Activated CD4-positive, alpha-beta T cell treated with anti-CD3 and anti-CD28 coated beads, Interleukin-2, amount 10 ng/mL, durations not matched to agents 24 days and 14 days (primary cell): ENCODE measurements at regions not wholly inside any gene's neighbourhood (a gene's known extent, or its start where the extent isn't known, plus 50 kb on each side); places are given as distances from the start of the nearest gene placed in this dataset.

Source experiments
- DNase-seq: peaks from one replicate; pipeline ENCODE4 v3.0.0; 2022
- H3K27ac Mint-ChIP-seq: one replicate; pipeline ENCODE4 v1.8.0; 2022; ENCODE audit warnings: mild to moderate bottlenecking, mixed read lengths
- H3K27me3 Mint-ChIP-seq: one replicate; pipeline ENCODE4 v1.8.0; 2022; ENCODE audit warnings: mixed read lengths
- H3K36me3 Mint-ChIP-seq: one replicate; pipeline ENCODE4 v1.8.0; 2022; ENCODE audit warnings: low read depth, mild to moderate bottlenecking, mixed read lengths
- H3K4me1 Mint-ChIP-seq: one replicate; pipeline ENCODE4 v1.8.0; 2021; ENCODE audit warnings: mixed read lengths
- H3K4me3 Mint-ChIP-seq: one replicate; pipeline ENCODE4 v1.8.0; 2022; ENCODE audit warnings: mild to moderate bottlenecking, moderate library complexity, mixed read lengths
- H3K9me3 Mint-ChIP-seq: one replicate; pipeline ENCODE4 v1.8.0; 2021; ENCODE audit warnings: mixed read lengths
- intact Hi-C: fragments of 100-400 bp; cut with micrococcal nuclease; formaldehyde crosslinking; loops from one replicate; pipeline ENCODE4 v1.15.1; 2023

- intact Hi-C loops = no loop called here
- no peak for DNase-seq
- Mint-ChIP-seq H3K4me1 (no peaks in the 10 kb centered on the region), H3K36me3 (no peaks in the 10 kb centered on the region), H3K9me3 (no peaks in the 10 kb centered on the region), H3K27ac (no peak overlapping the region), H3K27me3 (peaks cover 2% of the 10 kb centered on the region), H3K4me3 (no peak overlapping the region)
Measured at GRCh38 chr21:16323596-16323995, 593.8 kb downstream of the USP25 start.

DNA sequence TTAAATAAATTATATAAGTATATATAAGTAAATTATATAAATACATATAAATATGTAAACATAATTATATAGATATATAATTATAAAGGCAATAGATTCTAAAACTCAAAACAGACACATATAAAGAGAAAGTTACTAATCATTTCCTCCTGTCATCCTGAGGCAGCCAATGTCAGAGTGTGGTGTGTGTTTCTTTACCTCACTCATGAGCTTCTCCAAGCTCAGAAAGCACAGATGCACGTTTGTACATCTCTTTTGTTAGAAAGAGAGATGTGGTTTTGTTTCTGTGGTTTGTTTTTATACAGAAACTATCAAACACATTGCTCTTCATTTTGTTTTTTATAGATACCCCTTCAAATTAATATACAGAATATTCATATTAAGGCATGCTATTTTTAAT, 594.8 kb downstream of the USP25 start:
- H3K4me1 Mint-ChIP-seq = no peaks in the 10 kb centered on the region

GRCh38 chr21:16330082-16330907, 600.5 kb downstream of the USP25 start:
- intact Hi-C loops = loop anchor here (5.0 kb wide), 1 partner anchor 248 kb away; no protein-coding TSS in a partner anchor
- Mint-ChIP-seq H3K27me3 (peaks cover 3% of the 10 kb centered on the region), H3K36me3 (no peaks in the 10 kb centered on the region), H3K4me1 (no peaks in the 10 kb centered on the region), H3K9me3 (no peaks in the 10 kb centered on the region), H3K4me3 (no peak overlapping the region), H3K27ac (no peak overlapping the region)
- peak; percentile 65 for DNase-seq

More for the DNA sequence above, 594.8 kb downstream of the USP25 start:
- intact Hi-C loops = no loop called here
- Mint-ChIP-seq H3K9me3 (no peaks in the 10 kb centered on the region), H3K4me3 (no peak overlapping the region), H3K36me3 (no peaks in the 10 kb centered on the region), H3K27me3 (peaks cover 2% of the 10 kb centered on the region), H3K27ac (no peak overlapping the region)
- no peak for DNase-seq

DNA sequence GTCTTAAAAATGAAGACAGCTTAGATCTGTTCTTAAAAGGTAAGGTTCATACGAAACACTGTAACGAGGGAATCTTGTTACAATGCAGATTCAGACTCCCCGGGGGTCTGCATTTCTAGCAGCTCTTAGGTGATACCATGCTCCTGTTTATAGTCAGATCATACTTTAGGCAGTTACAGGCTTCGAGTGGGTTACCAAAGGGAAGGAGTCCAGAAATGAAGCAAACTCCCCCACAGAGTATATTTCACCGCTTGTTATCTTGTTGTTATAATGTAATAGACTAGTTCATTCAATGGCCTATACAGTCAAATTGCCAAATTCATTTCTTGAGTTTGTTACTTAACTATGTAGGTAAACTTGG, 601.1 kb downstream of the USP25 start:
- no peak for DNase-seq
- Mint-ChIP-seq H3K9me3 (no peaks in the 10 kb centered on the region), H3K27me3 (peaks cover 3% of the 10 kb centered on the region), H3K36me3 (no peaks in the 10 kb centered on the region), H3K4me3 (no peak overlapping the region), H3K27ac (no peak overlapping the region), H3K4me1 (no peaks in the 10 kb centered on the region)
- intact Hi-C loops = loop anchor here (5.0 kb wide), 1 partner anchor 249 kb away; no protein-coding TSS in a partner anchor

- H3K27me3 Mint-ChIP-seq = no peaks in the 10 kb centered on the region
- H3K9me3 Mint-ChIP-seq = no peaks in the 10 kb centered on the region
- H3K4me3 Mint-ChIP-seq = no peak overlapping the region
- no peaks in the 10 kb centered on the region for H3K4me1 Mint-ChIP-seq
- intact Hi-C loops = no loop called here
- no peak overlapping the region for H3K27ac Mint-ChIP-seq
- H3K36me3 Mint-ChIP-seq = no peaks in the 10 kb centered on the region
- no peak for DNase-seq
Measured at GRCh38 chr21:16337266-16337665, 607.5 kb downstream of the USP25 start.

DNA sequence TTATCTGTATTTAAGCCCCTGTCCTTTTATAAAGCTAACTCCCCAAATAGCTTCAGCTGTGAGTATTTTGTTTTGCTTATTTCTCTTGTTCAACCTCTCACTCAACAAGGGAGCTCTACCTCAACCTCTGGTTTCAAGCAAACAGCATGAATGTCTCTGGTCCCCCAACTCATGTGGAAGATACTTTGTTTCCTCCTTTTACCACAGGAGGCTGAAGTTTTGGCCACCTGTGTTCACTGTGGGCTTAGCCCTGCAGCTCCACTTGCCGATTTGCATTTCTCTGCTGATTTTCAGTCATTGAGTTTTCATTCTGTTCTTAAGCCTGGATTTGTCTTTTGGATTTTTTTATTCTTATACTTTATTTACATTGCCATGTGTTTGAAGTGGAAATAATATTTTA, 613.1 kb downstream of the USP25 start:
- H3K4me1 Mint-ChIP-seq = no peaks in the 10 kb centered on the region
- no peaks in the 10 kb centered on the region for H3K27me3 Mint-ChIP-seq
- no peaks in the 10 kb centered on the region for H3K36me3 Mint-ChIP-seq
- no peak for DNase-seq
- intact Hi-C loops = no loop called here
- no peak overlapping the region for H3K4me3 Mint-ChIP-seq
- H3K9me3 Mint-ChIP-seq = no peaks in the 10 kb centered on the region
- H3K27ac Mint-ChIP-seq = no peak overlapping the region

DNA sequence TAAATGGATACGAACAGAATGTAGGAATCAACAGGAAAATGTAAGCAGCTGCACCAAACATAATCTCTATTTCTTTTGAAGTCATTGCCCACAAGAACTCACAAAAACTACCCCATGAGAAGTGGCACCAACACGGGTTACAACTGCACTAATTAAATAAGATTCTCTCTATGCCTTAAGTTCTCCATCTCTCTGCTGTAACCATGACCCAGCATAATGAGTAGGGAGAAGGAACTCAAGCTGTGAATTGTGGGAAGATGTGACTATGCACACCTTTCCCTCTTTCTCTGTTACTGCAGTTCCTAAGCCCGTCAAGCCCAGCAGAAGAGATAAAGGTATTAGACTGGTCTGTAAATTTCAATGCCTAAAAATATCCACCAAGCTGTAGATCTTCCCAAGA, 614.0 kb downstream of the USP25 start:
- intact Hi-C loops = no loop called here
- H3K27me3 Mint-ChIP-seq = no peaks in the 10 kb centered on the region
- H3K4me3 Mint-ChIP-seq = no peak overlapping the region
- no peak for DNase-seq
- H3K9me3 Mint-ChIP-seq = no peaks in the 10 kb centered on the region
- H3K36me3 Mint-ChIP-seq = no peaks in the 10 kb centered on the region
- H3K27ac Mint-ChIP-seq = no peak overlapping the region
- no peaks in the 10 kb centered on the region for H3K4me1 Mint-ChIP-seq

DNA sequence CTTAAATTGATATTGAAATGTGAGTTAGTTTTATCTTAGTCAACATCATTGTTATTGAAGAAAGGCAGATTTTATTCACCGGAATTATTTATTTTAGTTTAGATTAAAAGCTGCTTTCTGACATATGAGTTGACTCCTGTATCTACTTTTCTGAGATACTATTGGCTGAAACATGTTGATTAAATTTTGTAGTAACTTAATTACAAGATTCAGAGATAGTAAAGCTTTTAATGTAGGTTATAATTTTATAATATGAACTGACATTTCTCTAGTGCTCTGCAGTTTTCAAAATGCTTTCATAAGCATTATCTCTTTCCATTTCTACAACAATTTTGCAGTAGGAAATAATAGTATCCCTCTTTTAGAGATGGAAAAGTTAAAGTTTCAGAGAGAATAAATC, 616.0 kb downstream of the USP25 start:
- Mint-ChIP-seq H3K36me3 (no peaks in the 10 kb centered on the region), H3K27me3 (no peaks in the 10 kb centered on the region), H3K9me3 (no peaks in the 10 kb centered on the region), H3K27ac (no peak overlapping the region), H3K4me1 (no peaks in the 10 kb centered on the region), H3K4me3 (no peak overlapping the region)
- no peak for DNase-seq
- intact Hi-C loops = no loop called here

GRCh38 chr21:16347223-16347622, 617.4 kb downstream of the USP25 start:
- intact Hi-C loops = no loop called here
- H3K36me3 Mint-ChIP-seq = no peaks in the 10 kb centered on the region
- H3K4me1 Mint-ChIP-seq = no peaks in the 10 kb centered on the region
- H3K27me3 Mint-ChIP-seq = no peaks in the 10 kb centered on the region
- DNase-seq = no peak
- no peak overlapping the region for H3K4me3 Mint-ChIP-seq
- H3K27ac Mint-ChIP-seq = no peak overlapping the region
- H3K9me3 Mint-ChIP-seq = no peaks in the 10 kb centered on the region

GRCh38 chr21:16353764-16354163, 624.0 kb downstream of the USP25 start:
- intact Hi-C loops = no loop called here
- no peak overlapping the region for H3K27ac Mint-ChIP-seq

DNA sequence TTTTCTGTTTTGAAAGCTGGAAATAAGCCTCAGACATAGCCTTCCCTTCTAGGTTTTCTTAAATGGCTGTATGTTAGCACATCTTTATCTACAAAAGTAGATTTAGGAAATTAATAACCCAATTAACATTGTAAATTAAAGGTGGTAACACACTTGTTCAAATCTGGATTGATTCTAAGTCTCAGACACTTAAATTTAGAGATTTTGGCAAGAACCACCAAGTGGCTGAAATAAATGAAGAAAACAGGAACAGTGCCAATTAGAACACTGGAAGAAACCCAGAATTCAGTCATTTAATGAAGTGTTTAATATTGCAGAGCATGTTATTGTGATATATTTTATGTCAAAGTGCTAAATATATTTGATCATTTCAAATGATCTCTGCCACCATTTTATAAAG, 628.2 kb downstream of the USP25 start:
- H3K4me1 Mint-ChIP-seq = no peaks in the 10 kb centered on the region
- no peak overlapping the region for H3K27ac Mint-ChIP-seq
- no peak overlapping the region for H3K4me3 Mint-ChIP-seq
- no peaks in the 10 kb centered on the region for H3K36me3 Mint-ChIP-seq
- H3K9me3 Mint-ChIP-seq = no peaks in the 10 kb centered on the region
- no peaks in the 10 kb centered on the region for H3K27me3 Mint-ChIP-seq
- no peak for DNase-seq
- intact Hi-C loops = no loop called here

More at GRCh38 chr21:16353764-16354163, 624.0 kb downstream of the USP25 start:
- no peak for DNase-seq
- Mint-ChIP-seq H3K4me3 (no peak overlapping the region), H3K36me3 (no peaks in the 10 kb centered on the region), H3K9me3 (no peaks in the 10 kb centered on the region), H3K4me1 (no peaks in the 10 kb centered on the region), H3K27me3 (no peaks in the 10 kb centered on the region)

DNA sequence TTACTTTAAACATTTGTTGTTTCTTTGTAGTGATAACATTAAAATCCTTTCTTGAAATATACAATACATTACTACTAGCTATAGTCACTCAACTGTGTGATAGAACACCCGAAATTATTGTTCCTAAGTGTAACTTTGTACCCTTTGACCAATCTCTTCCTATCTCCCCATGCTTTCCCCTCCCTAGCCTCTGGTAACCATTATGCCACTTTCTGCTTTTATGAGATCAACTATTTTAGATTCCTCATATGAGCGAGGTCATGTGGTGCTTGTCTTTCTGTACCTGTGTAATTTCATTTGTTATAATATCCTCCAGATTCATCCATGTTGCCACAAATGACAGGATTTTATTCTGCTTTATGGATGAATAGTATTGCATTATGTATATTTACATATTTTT, 629.0 kb downstream of the USP25 start:
- Mint-ChIP-seq H3K4me1 (no peaks in the 10 kb centered on the region), H3K27me3 (no peaks in the 10 kb centered on the region), H3K27ac (no peak overlapping the region), H3K36me3 (no peaks in the 10 kb centered on the region), H3K4me3 (no peak overlapping the region), H3K9me3 (no peaks in the 10 kb centered on the region)
- intact Hi-C loops = no loop called here
- no peak for DNase-seq

- no peak overlapping the region for H3K27ac Mint-ChIP-seq
- no peaks in the 10 kb centered on the region for H3K4me1 Mint-ChIP-seq
- H3K4me3 Mint-ChIP-seq = no peak overlapping the region
- intact Hi-C loops = no loop called here
- no peaks in the 10 kb centered on the region for H3K9me3 Mint-ChIP-seq
- no peaks in the 10 kb centered on the region for H3K27me3 Mint-ChIP-seq
- H3K36me3 Mint-ChIP-seq = no peaks in the 10 kb centered on the region
- no peak for DNase-seq
Measured at GRCh38 chr21:16363100-16363499, 633.3 kb downstream of the USP25 start.

- Mint-ChIP-seq H3K4me3 (no peak overlapping the region), H3K27me3 (no peaks in the 10 kb centered on the region), H3K4me1 (no peaks in the 10 kb centered on the region), H3K27ac (no peak overlapping the region), H3K36me3 (no peaks in the 10 kb centered on the region), H3K9me3 (no peaks in the 10 kb centered on the region)
- intact Hi-C loops = no loop called here
- no peak for DNase-seq
Measured at GRCh38 chr21:16363518-16363917, 633.7 kb downstream of the USP25 start.

DNA sequence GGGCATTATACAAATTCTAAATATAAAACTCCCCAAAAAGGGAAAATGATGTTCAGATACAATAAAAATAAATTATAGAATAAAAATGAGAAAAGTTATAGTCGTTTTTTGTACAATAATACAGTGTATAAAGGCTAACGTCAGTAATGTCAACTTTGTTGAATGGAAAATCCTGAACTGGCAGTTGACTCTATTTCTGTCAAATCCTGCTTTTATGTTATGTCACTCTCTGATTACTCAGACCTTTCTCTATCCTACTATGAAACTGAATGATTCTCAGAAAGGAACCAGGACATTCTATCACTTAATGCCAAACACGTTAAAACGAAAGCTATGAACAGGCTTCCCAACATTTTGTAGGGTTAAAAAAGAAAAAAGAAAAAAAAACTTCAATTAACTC, 636.4 kb downstream of the USP25 start:
- intact Hi-C loops = no loop called here
- no peak for DNase-seq
- H3K9me3 Mint-ChIP-seq = no peaks in the 10 kb centered on the region

More for the DNA sequence above, 636.4 kb downstream of the USP25 start:
- Mint-ChIP-seq H3K4me3 (no peak overlapping the region), H3K27ac (no peak overlapping the region), H3K4me1 (no peaks in the 10 kb centered on the region), H3K36me3 (no peaks in the 10 kb centered on the region), H3K27me3 (no peaks in the 10 kb centered on the region)
